GM19239 (cell line): ENCODE measurements at regions not wholly inside any gene's neighbourhood (a gene's known extent, or its start where the extent isn't known, plus 50 kb on each side); places are given as distances from the start of the nearest gene placed in this dataset.

Experiments
- DNase-seq: peaks from one replicate; pipeline ENCODE4 v3.0.0; 2011; ENCODE audit warnings: low spot score; ENCODE audit not compliant: insufficient read length
- FAIRE-seq: peaks from 2 replicates; lab custom pipeline; 2011; peaks lifted over from hg19 to GRCh38; lab: Jason Lieb, UNC

GRCh38 chr4:123495530-123495929, 98.9 kb downstream of the SPRY1 start:
- no peak for DNase-seq
- FAIRE-seq = no peak

GRCh38 chr4:123496421-123496820, 99.8 kb downstream of the SPRY1 start:
- FAIRE-seq (no peak), DNase-seq (no peak)

GRCh38 chr4:123497340-123497739, 100.7 kb downstream of the SPRY1 start:
- no peak for DNase-seq
- FAIRE-seq = no peak

GRCh38 chr4:123501733-123502132, 105.1 kb downstream of the SPRY1 start:
- DNase-seq (no peak), FAIRE-seq (no peak)

GRCh38 chr4:123503698-123504363, 107.2 kb downstream of the SPRY1 start:
- FAIRE-seq = no peak
- DNase-seq = no peak

- no peak for DNase-seq
- FAIRE-seq = peak; percentile 81
Measured at GRCh38 chr4:123505095-123506010, 108.8 kb downstream of the SPRY1 start.

- FAIRE-seq = no peak
- no peak for DNase-seq
Measured at GRCh38 chr4:123506011-123506695, 109.6 kb downstream of the SPRY1 start.

- DNase-seq (no peak), FAIRE-seq (no peak)
Measured at GRCh38 chr4:123507376-123507775, 110.8 kb downstream of the SPRY1 start.

GRCh38 chr4:123510221-123510620, 113.6 kb downstream of the SPRY1 start:
- FAIRE-seq (no peak), DNase-seq (no peak)

GRCh38 chr4:123510659-123511058, 114.1 kb downstream of the SPRY1 start:
- FAIRE-seq (no peak), DNase-seq (no peak)

GRCh38 chr4:123516576-123516975, 120.0 kb downstream of the SPRY1 start:
- DNase-seq (no peak), FAIRE-seq (no peak)

- no peak for FAIRE-seq
- DNase-seq = no peak
Measured at GRCh38 chr4:123517176-123517575, 120.6 kb downstream of the SPRY1 start.

GRCh38 chr4:123517971-123518370, 121.4 kb downstream of the SPRY1 start:
- FAIRE-seq = no peak
- DNase-seq = no peak

- DNase-seq = no peak
- FAIRE-seq = no peak
Measured at GRCh38 chr4:123520325-123520724, 123.7 kb downstream of the SPRY1 start.

- DNase-seq = no peak
- FAIRE-seq = no peak
Measured at GRCh38 chr4:123522081-123522480, 125.5 kb downstream of the SPRY1 start.

GRCh38 chr4:123522646-123523045, 126.1 kb downstream of the SPRY1 start:
- DNase-seq = no peak
- no peak for FAIRE-seq

- FAIRE-seq (no peak), DNase-seq (no peak)
Measured at GRCh38 chr4:123524958-123525628, 128.5 kb downstream of the SPRY1 start.

- no peak for FAIRE-seq
Measured at GRCh38 chr4:123526511-123526910, 129.9 kb downstream of the SPRY1 start.

GRCh38 chr4:123528501-123529277, 132.1 kb downstream of the SPRY1 start:
- FAIRE-seq = no peak
- no peak for DNase-seq

More at GRCh38 chr4:123526511-123526910, 129.9 kb downstream of the SPRY1 start:
- DNase-seq = no peak

GRCh38 chr4:123529278-123529568, 132.6 kb downstream of the SPRY1 start:
- FAIRE-seq (no peak), DNase-seq (no peak)
